DOHH2 (cell line): ENCODE measurements at regions not wholly inside any gene's neighbourhood (a gene's known extent, or its start where the extent isn't known, plus 50 kb on each side); places are given as distances from the start of the nearest gene placed in this dataset.

Source experiments
- H3F3A ChIP-seq: fragments of 200-600 bp; sonication (generic), shearing (Covaris generic); 2 replicates; pipeline ENCODE4 v1.6.0; 2016; ENCODE audit warnings: antibody characterized with exemption, mild to moderate bottlenecking; ENCODE audit not compliant: control insufficient read depth, insufficient read depth
- H3K27ac ChIP-seq: fragments of 200-600 bp; sonication (generic); 2 replicates; pipeline ENCODE4 v1.5.1; 2014; ENCODE audit warnings: low read depth, mild to moderate bottlenecking, low read length, moderate library complexity
- H3K27me3 ChIP-seq: fragments of 200-600 bp; sonication (generic); 2 replicates; pipeline ENCODE4 v1.6.1; 2014; ENCODE audit warnings: mild to moderate bottlenecking, low read length, mixed read lengths; ENCODE audit not compliant: control insufficient read depth
- H3K36me3 ChIP-seq: fragments of 200-600 bp; sonication (generic); 2 replicates; pipeline ENCODE4 v1.6.1; 2014; ENCODE audit warnings: mild to moderate bottlenecking, low read length, moderate library complexity, mixed read lengths; ENCODE audit not compliant: control insufficient read depth
- H3K4me1 ChIP-seq: fragments of 200-600 bp; sonication (generic); 2 replicates; pipeline ENCODE4 v1.6.1; 2014; ENCODE audit warnings: mild to moderate bottlenecking, low read length, mixed read lengths; ENCODE audit not compliant: control insufficient read depth
- H3K4me2 ChIP-seq: fragments of 200-600 bp; sonication (generic); 2 replicates; pipeline ENCODE4 v1.6.0; 2014; ENCODE audit warnings: mild to moderate bottlenecking, low read length, moderate library complexity
- H3K4me3 ChIP-seq: fragments of 200-600 bp; sonication (generic); 2 replicates; pipeline ENCODE4 v1.5.1; 2014; ENCODE audit warnings: mild to moderate bottlenecking, low read length, mixed read lengths
- H3K79me2 ChIP-seq: fragments of 200-600 bp; sonication (generic); 2 replicates; pipeline ENCODE4 v1.6.1; 2014; ENCODE audit warnings: mild to moderate bottlenecking, low read length, mixed read lengths; ENCODE audit not compliant: control insufficient read depth
- H3K9me2 ChIP-seq: fragments of 200-600 bp; sonication (generic); replicated peaks from 2 replicates; pipeline ENCODE4 v1.6.1; 2014; ENCODE audit warnings: mild to moderate bottlenecking, low read length, mixed read lengths; ENCODE audit not compliant: control insufficient read depth
- H3K9me3 ChIP-seq: fragments of 200-600 bp; sonication (generic); 2 replicates; pipeline ENCODE4 v1.6.1; 2014; ENCODE audit warnings: antibody characterized with exemption, low read length, mixed read lengths; ENCODE audit not compliant: control insufficient read depth, insufficient read depth
- H4K20me1 ChIP-seq: fragments of 200-600 bp; sonication (generic); 2 replicates; pipeline ENCODE4 v1.6.0; 2014; ENCODE audit warnings: low read depth, mild to moderate bottlenecking, antibody characterized with exemption, low read length, moderate library complexity; ENCODE audit not compliant: control insufficient read depth, insufficient read depth
- CTCF ChIP-seq: fragments of 200-600 bp; sonication (generic); IDR thresholded peaks from one replicate; pipeline ENCODE4 v1.5.1; 2014; ENCODE audit warnings: antibody characterized with exemption, mild to moderate bottlenecking, low read depth, low read length; ENCODE audit not compliant: poor library complexity, severe bottlenecking
- EZH2phosphoT487 ChIP-seq: fragments of 200-600 bp; sonication (generic); IDR thresholded peaks from 2 replicates; pipeline ENCODE4 v1.6.1; 2017; ENCODE audit warnings: borderline replicate concordance, mild to moderate bottlenecking, antibody characterized with exemption, low read length, moderate library complexity, mixed read lengths

- no peak overlapping the region for H3K4me3 ChIP-seq
- H3K79me2 ChIP-seq, result no peaks in the 10 kb centered on the region
- H3K27me3 ChIP-seq, result no peaks in the 10 kb centered on the region
- H3K4me2 ChIP-seq, result no peak overlapping the region
- H3K9me3 ChIP-seq, result peaks cover 14% of the 10 kb centered on the region; the same call in 1 of the 2 replicates
- H3F3A ChIP-seq, result no peaks in the 10 kb centered on the region
- H3K27ac ChIP-seq, result no peak overlapping the region
- no peaks in the 10 kb centered on the region for H3K4me1 ChIP-seq
- no peaks in the 10 kb centered on the region for H3K36me3 ChIP-seq
- no peaks in the 10 kb centered on the region for H4K20me1 ChIP-seq
- H3K9me2 ChIP-seq, result no peaks in the 10 kb centered on the region
- no peak for TF ChIP-seq CTCF
- no peak for TF ChIP-seq EZH2phosphoT487
Observed at GRCh38 chr22:34330432-34330831, 410.2 kb upstream of the LARGE1 start.

- Histone ChIP-seq H3F3A (no peaks in the 10 kb centered on the region), H3K9me2 (no peaks in the 10 kb centered on the region), H3K4me3 (no peak overlapping the region), H3K27me3 (no peaks in the 10 kb centered on the region), H3K4me1 (no peaks in the 10 kb centered on the region), H3K4me2 (no peak overlapping the region), H3K36me3 (no peaks in the 10 kb centered on the region), H3K27ac (no peak overlapping the region), H3K79me2 (no peaks in the 10 kb centered on the region), H4K20me1 (no peaks in the 10 kb centered on the region), H3K9me3 (peaks cover 14% of the 10 kb centered on the region; the same call in 1 of the 2 replicates)
- TF ChIP-seq EZH2phosphoT487 (no peak), CTCF (no peak)
Observed at GRCh38 chr22:34333285-34333684, 413.0 kb upstream of the LARGE1 start.

- no peaks in the 10 kb centered on the region for H3K79me2 ChIP-seq
- no peak for TF ChIP-seq CTCF
- no peak for TF ChIP-seq EZH2phosphoT487
- H4K20me1 ChIP-seq, result no peaks in the 10 kb centered on the region
Observed at GRCh38 chr22:34334893-34335292, 414.6 kb upstream of the LARGE1 start.

More at GRCh38 chr22:34334893-34335292, 414.6 kb upstream of the LARGE1 start:
- H3K4me3 ChIP-seq, result no peak overlapping the region
- no peaks in the 10 kb centered on the region for H3K4me1 ChIP-seq
- H3K9me2 ChIP-seq, result no peaks in the 10 kb centered on the region
- H3K27ac ChIP-seq, result no peak overlapping the region
- peaks cover 14% of the 10 kb centered on the region; the same call in 1 of the 2 replicates for H3K9me3 ChIP-seq
- no peak overlapping the region for H3K4me2 ChIP-seq
- no peaks in the 10 kb centered on the region for H3K36me3 ChIP-seq
- no peaks in the 10 kb centered on the region for H3K27me3 ChIP-seq
- no peaks in the 10 kb centered on the region for H3F3A ChIP-seq
